ENCODE measurements at regions not wholly inside any gene's neighbourhood (a gene's known extent, or its start where the extent isn't known, plus 50 kb on each side); places are given as distances from the start of the nearest gene placed in this dataset.
"Not testable (repeated sequence)": the region's sequence is repeated elsewhere in the genome, so short reads cannot be mapped to it uniquely, and the experiment has no call there.

DNA sequence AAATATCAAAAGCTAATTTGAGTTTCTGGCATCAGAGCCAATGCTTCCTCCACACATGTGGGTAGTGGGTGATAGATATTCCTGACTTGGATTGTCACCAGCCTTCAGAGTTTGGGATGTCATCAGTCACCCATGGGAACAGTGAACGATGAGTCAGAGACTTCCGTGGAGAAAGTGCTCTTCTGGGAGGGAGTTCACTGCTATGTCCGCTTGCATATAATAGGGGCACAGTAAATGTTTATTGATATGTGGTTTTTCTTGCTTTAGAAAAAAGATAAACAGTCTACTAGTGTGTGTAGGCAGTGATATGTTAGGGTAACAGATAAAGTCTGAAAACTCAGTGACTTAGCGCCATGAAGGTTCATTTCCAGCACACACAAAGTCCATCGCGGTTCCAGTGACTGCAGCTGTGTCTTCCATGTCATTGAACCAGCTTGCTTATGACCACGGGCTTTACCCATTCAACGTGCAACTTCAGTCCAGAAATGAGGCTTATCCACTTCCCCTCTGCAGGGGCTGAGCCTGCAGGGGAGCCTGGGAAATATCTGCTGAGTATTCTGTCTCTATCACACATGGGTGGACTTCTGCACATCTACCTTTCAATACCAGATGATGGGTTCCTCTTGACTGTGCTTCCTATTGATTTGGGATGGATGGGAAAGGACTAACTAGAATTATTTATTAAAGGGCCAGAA, 87.7 kb upstream of the WWC2 start:
- Mint-ChIP-seq H3K36me3 (ENCODE audit: insufficient read depth) (no peaks in the 10 kb centered on the region), H3K27ac (no peak overlapping the region), H3K27me3 (peaks cover 12 to 55% of the 10 kb centered on the region in 2 donors), H3K9me3 (peaks cover 0 to 1% of the 10 kb centered on the region in 2 donors), H3K4me3 (no peak overlapping the region), H3K4me1 (ENCODE audit: low read depth in 2 of 2) (no peaks in the 10 kb centered on the region)
- ATAC-seq (replicated peaks), result no peak
- no peak for DNase-seq

DNA sequence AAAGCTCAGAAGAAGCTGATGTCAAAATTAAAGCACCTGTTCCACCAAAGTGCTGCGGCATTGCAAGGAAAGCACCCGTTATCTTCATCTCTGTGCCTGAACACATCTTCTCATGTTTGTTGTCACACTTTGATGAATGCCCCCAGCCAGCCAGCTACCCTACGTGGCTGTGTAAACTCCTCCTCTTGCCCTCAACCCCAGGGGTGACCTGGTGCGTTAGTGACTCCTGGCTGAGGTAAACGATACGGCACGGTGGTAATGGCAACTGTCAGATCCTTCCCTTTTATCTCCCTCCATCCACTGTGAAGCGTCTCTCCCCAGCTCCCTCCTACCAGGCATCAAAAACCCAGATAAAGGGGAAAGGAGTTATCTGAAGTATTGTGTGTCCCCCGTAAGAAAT, 90.6 kb upstream of the WWC2 start:
- peaks cover 0 to 3% of the 10 kb centered on the region in 2 donors for H3K9me3 Mint-ChIP-seq

DNA sequence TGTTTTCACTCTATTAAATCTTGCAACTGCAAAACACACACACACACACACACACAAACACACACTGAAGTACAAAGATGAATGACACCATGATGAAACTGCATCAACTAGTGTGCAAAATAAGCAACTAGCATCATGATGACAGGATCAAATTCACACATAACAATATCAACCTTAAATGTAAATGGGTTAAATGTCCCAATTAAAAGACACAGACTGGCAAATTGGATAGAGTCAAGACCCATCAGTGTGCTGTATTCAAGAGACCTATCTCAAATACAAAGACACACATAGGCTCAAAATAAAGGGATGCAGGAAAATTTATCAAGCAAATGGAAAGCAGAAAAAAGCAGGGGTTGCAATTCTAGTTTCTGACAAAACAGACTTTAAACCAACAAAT, 87.2 kb upstream of the DCTD start:
- not testable (repeated sequence) for H3K36me3 Mint-ChIP-seq (ENCODE audit: insufficient read depth); H3K4me3 Mint-ChIP-seq; H3K4me1 Mint-ChIP-seq (ENCODE audit: low read depth in 2 of 2); H3K27ac Mint-ChIP-seq; ATAC-seq (replicated peaks); DNase-seq; H3K9me3 Mint-ChIP-seq
- H3K27me3 Mint-ChIP-seq, result peaks cover 20 to 63% of the 10 kb centered on the region in 2 donors

More for the DNA sequence above, 90.6 kb upstream of the WWC2 start:
- no peak for DNase-seq
- no peak for ATAC-seq (replicated peaks)
- Mint-ChIP-seq H3K36me3 (ENCODE audit: insufficient read depth) (no peaks in the 10 kb centered on the region), H3K4me1 (ENCODE audit: low read depth in 2 of 2) (no peaks in the 10 kb centered on the region), H3K4me3 (no peak overlapping the region), H3K27ac (no peak overlapping the region), H3K27me3 (peaks cover 14 to 64% of the 10 kb centered on the region in 2 donors)

- Mint-ChIP-seq H3K4me1 (ENCODE audit: low read depth in 2 of 2) (no peaks in the 10 kb centered on the region), H3K27ac (no peak overlapping the region), H3K36me3 (ENCODE audit: insufficient read depth) (no peaks in the 10 kb centered on the region), H3K9me3 (peaks cover 0 to 3% of the 10 kb centered on the region in 2 donors), H3K4me3 (no peak overlapping the region), H3K27me3 (peaks cover 13 to 17% of the 10 kb centered on the region in 2 donors)
- ATAC-seq (replicated peaks) (no peak), DNase-seq (no peak)
These were observed 77.0 kb upstream of the DCTD start for GRCh38 chr4:182994171-182994570.

GRCh38 chr4:182978152-182978827, 61.1 kb upstream of the DCTD start:
- Mint-ChIP-seq H3K9me3 (no peaks in the 10 kb centered on the region), H3K27ac (no peak overlapping the region), H3K4me3 (no peak overlapping the region), H3K36me3 (ENCODE audit: insufficient read depth) (no peaks in the 10 kb centered on the region), H3K4me1 (ENCODE audit: low read depth in 2 of 2) (no peaks in the 10 kb centered on the region), H3K27me3 (peaks cover 65 to 71% of the 10 kb centered on the region in 2 donors)
- DNase-seq (no peak), ATAC-seq (replicated peaks) (no peak)

GRCh38 chr4:182975806-182976205, 58.6 kb upstream of the DCTD start:
- ATAC-seq (replicated peaks) (no peak), DNase-seq (no peak)
- Mint-ChIP-seq H3K36me3 (ENCODE audit: insufficient read depth) (no peaks in the 10 kb centered on the region), H3K9me3 (no peaks in the 10 kb centered on the region), H3K27ac (no peak overlapping the region), H3K4me1 (ENCODE audit: low read depth in 2 of 2) (no peaks in the 10 kb centered on the region), H3K27me3 (peaks cover 48 to 64% of the 10 kb centered on the region in 2 donors), H3K4me3 (no peak overlapping the region)

GRCh38 chr4:182973941-182974340, 56.8 kb upstream of the DCTD start:
- Mint-ChIP-seq H3K36me3 (ENCODE audit: insufficient read depth) (no peaks in the 10 kb centered on the region), H3K4me1 (ENCODE audit: low read depth in 2 of 2) (no peaks in the 10 kb centered on the region), H3K9me3 (no peaks in the 10 kb centered on the region), H3K27ac (no peak overlapping the region), H3K27me3 (peaks cover 46 to 65% of the 10 kb centered on the region in 2 donors), H3K4me3 (no peak overlapping the region)
- ATAC-seq (replicated peaks) (no peak), DNase-seq (no peak)

- Mint-ChIP-seq H3K27me3 (peaks cover 46 to 65% of the 10 kb centered on the region in 2 donors), H3K9me3 (no peaks in the 10 kb centered on the region), H3K27ac (no peak overlapping the region), H3K4me1 (ENCODE audit: low read depth in 2 of 2) (no peaks in the 10 kb centered on the region), H3K4me3 (no peak overlapping the region), H3K36me3 (ENCODE audit: insufficient read depth) (no peaks in the 10 kb centered on the region)
- no peak for DNase-seq
- no peak for ATAC-seq (replicated peaks)
These were observed 56.3 kb upstream of the DCTD start for GRCh38 chr4:182973511-182973911.

GRCh38 chr4:182971702-182972101, 54.5 kb upstream of the DCTD start:
- H3K4me3 Mint-ChIP-seq, result no peak overlapping the region
- DNase-seq (no peak), ATAC-seq (replicated peaks) (no peak)
- H3K27me3 Mint-ChIP-seq, result peaks cover 41 to 70% of the 10 kb centered on the region in 2 donors
- no peaks in the 10 kb centered on the region for H3K36me3 Mint-ChIP-seq (ENCODE audit: insufficient read depth)
- no peak overlapping the region for H3K27ac Mint-ChIP-seq
- H3K9me3 Mint-ChIP-seq, result no peaks in the 10 kb centered on the region
- H3K4me1 Mint-ChIP-seq (ENCODE audit: low read depth in 2 of 2), result no peaks in the 10 kb centered on the region

DNA sequence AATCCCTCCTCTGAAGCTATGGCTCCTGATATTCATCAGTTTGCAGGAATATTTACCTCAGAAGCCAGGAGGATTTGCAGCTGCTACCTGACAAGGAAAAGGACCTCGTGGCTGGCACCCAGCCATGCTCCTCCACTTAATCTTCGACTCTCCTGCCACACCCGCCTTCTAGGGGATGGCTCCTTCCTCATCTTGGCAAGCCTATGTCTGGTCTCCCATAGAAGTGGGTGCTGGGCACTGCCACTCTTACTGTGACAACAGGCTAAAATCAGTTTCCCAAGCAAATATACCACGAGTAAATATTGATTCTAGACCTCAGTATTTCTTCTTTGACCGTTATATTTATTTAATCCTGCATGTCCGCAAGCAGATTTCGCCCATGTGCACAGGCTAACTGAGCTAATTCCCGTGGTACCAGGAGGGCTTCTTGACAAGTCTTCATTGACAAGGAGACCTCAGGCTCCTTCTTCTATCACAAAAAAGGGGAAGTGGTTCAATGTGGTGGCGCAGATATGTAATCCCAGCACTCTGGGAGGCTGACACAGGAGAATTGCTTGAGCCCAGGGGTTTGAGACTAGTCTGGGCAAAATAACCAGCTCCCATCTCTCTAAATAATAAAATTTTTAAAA, 52.6 kb upstream of the DCTD start:
- H3K4me1 Mint-ChIP-seq (ENCODE audit: low read depth in 2 of 2), result no peaks in the 10 kb centered on the region
- DNase-seq, result no peak
- H3K36me3 Mint-ChIP-seq (ENCODE audit: insufficient read depth), result no peaks in the 10 kb centered on the region
- no peak for ATAC-seq (replicated peaks)
- no peak overlapping the region for H3K4me3 Mint-ChIP-seq
- H3K9me3 Mint-ChIP-seq, result no peaks in the 10 kb centered on the region
- H3K27ac Mint-ChIP-seq, result no peak overlapping the region
- H3K27me3 Mint-ChIP-seq, result peaks cover 50 to 77% of the 10 kb centered on the region in 2 donors

- H3K36me3 Mint-ChIP-seq (ENCODE audit: insufficient read depth), result no peaks in the 10 kb centered on the region
- no peaks in the 10 kb centered on the region for H3K4me1 Mint-ChIP-seq (ENCODE audit: low read depth in 2 of 2)
- ATAC-seq (replicated peaks) (no peak), DNase-seq (no peak)
- H3K9me3 Mint-ChIP-seq, result no peaks in the 10 kb centered on the region
- H3K27ac Mint-ChIP-seq, result no peak overlapping the region
- H3K4me3 Mint-ChIP-seq, result no peak overlapping the region
- H3K27me3 Mint-ChIP-seq, result peaks cover 44 to 76% of the 10 kb centered on the region in 2 donors
These were observed 51.9 kb upstream of the DCTD start for GRCh38 chr4:182968917-182969650.

DNA sequence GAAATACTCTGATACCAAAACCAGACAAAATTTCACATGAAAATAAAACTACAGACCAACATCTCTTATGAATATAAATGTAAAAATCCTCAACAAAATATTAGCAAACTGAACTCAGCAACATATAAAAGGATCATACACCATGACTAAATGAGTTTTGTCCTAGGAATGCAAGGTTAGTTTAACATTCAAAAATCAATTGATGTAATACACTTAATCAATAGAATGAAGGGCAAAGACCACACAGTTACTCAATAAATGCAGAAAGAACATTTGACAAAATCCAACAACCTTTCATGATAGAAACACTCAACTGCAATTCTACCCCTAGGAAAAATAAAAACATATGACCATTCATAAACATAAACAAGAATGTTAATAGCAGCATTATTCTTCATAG, 50.2 kb upstream of the DCTD start:
- no peak overlapping the region for H3K27ac Mint-ChIP-seq
- no peak overlapping the region for H3K4me3 Mint-ChIP-seq
- H3K4me1 Mint-ChIP-seq (ENCODE audit: low read depth in 2 of 2), result no peaks in the 10 kb centered on the region
- DNase-seq (no peak), ATAC-seq (replicated peaks) (no peak)
- H3K27me3 Mint-ChIP-seq, result peaks cover 38 to 65% of the 10 kb centered on the region in 2 donors
- H3K36me3 Mint-ChIP-seq (ENCODE audit: insufficient read depth), result no peaks in the 10 kb centered on the region
- H3K9me3 Mint-ChIP-seq, result no peaks in the 10 kb centered on the region

All from effector memory CD8-positive, alpha-beta T cell (primary cell).